ENCODE measurements at regions not wholly inside any gene's neighbourhood (a gene's known extent, or its start where the extent isn't known, plus 50 kb on each side); places are given as distances from the start of the nearest gene placed in this dataset.
A peak's percentile ranks its signal among the peaks of the same experiment; 100 is the strongest.

GRCh38 chr7:18117482-18117881 lies 89.8 kb upstream of the PRPS1L1 start:
- TF ChIP-seq CEBPB (IDR thresholded peaks at IDR 0.05) = no peak
- no peak for TF ChIP-seq TCF12 (IDR thresholded peaks at IDR 0.05; ENCODE audit: low read depth)
- TF ChIP-seq MAX (IDR thresholded peaks at IDR 0.05) = no peak
- TF ChIP-seq CREB1 (IDR thresholded peaks at IDR 0.05; ENCODE audit: low read depth) = no peak
- TF ChIP-seq TEAD4 (IDR thresholded peaks at IDR 0.05) = no peak
- no peak for TF ChIP-seq USF1 (IDR thresholded peaks at IDR 0.05)
- no peak for TF ChIP-seq YY1 (IDR thresholded peaks at IDR 0.05; ENCODE audit: low read depth)

GRCh38 chr7:18119985-18120384 lies 92.3 kb upstream of the PRPS1L1 start:
- TF ChIP-seq TCF12 (IDR thresholded peaks at IDR 0.05; ENCODE audit: low read depth) = no peak
- peak; percentile 56 for TF ChIP-seq RAD21 (IDR thresholded peaks at IDR 0.05; ENCODE audit: low read depth)
- TF ChIP-seq TEAD4 (IDR thresholded peaks at IDR 0.05) = no peak
- TF ChIP-seq REST (IDR thresholded peaks at IDR 0.05; ENCODE audit: low read depth) = no peak

- TF ChIP-seq TEAD4 (IDR thresholded peaks at IDR 0.05) (no peak), FOXM1 (IDR thresholded peaks at IDR 0.05; ENCODE audit: borderline replicate concordance, low read depth) (no peak), RAD21 (IDR thresholded peaks at IDR 0.05; ENCODE audit: low read depth) (no peak), REST (IDR thresholded peaks at IDR 0.05; ENCODE audit: low read depth) (no peak), NFIC (IDR thresholded peaks at IDR 0.05) (no peak), EGR1 (IDR thresholded peaks at IDR 0.05) (no peak), CEBPB (IDR thresholded peaks at IDR 0.05) (no peak), EP300 (IDR thresholded peaks at IDR 0.05; ENCODE audit: borderline replicate concordance) (no peak)
Measured at GRCh38 chr7:18123508-18124239, 96.0 kb upstream of the PRPS1L1 start.

GRCh38 chr7:18125476-18125875 lies 97.8 kb upstream of the PRPS1L1 start:
- TF ChIP-seq REST (IDR thresholded peaks at IDR 0.05; ENCODE audit: low read depth) (no peak), CREB1 (IDR thresholded peaks at IDR 0.05; ENCODE audit: low read depth) (no peak), RAD21 (IDR thresholded peaks at IDR 0.05; ENCODE audit: low read depth) (no peak), TAF1 (IDR thresholded peaks at IDR 0.05; ENCODE audit: low read depth) (no peak), EGR1 (IDR thresholded peaks at IDR 0.05) (no peak), USF1 (IDR thresholded peaks at IDR 0.05) (no peak), FOXM1 (IDR thresholded peaks at IDR 0.05; ENCODE audit: borderline replicate concordance, low read depth) (no peak), ZBTB7A (IDR thresholded peaks at IDR 0.05; ENCODE audit: low read depth) (no peak), TCF12 (IDR thresholded peaks at IDR 0.05; ENCODE audit: low read depth) (no peak)

GRCh38 chr7:18126281-18126680 lies 98.6 kb upstream of the PRPS1L1 start:
- TF ChIP-seq ZBTB7A (IDR thresholded peaks at IDR 0.05; ENCODE audit: low read depth) (no peak), RAD21 (IDR thresholded peaks at IDR 0.05; ENCODE audit: low read depth) (no peak), FOXM1 (IDR thresholded peaks at IDR 0.05; ENCODE audit: borderline replicate concordance, low read depth) (no peak), EGR1 (IDR thresholded peaks at IDR 0.05) (no peak), TCF12 (IDR thresholded peaks at IDR 0.05; ENCODE audit: low read depth) (no peak), REST (IDR thresholded peaks at IDR 0.05; ENCODE audit: low read depth) (no peak), USF1 (IDR thresholded peaks at IDR 0.05) (no peak), EP300 (IDR thresholded peaks at IDR 0.05; ENCODE audit: borderline replicate concordance) (no peak), TEAD4 (IDR thresholded peaks at IDR 0.05) (no peak), MAX (IDR thresholded peaks at IDR 0.05) (no peak), TAF1 (IDR thresholded peaks at IDR 0.05; ENCODE audit: low read depth) (no peak), NFIC (IDR thresholded peaks at IDR 0.05) (no peak), YY1 (IDR thresholded peaks at IDR 0.05; ENCODE audit: low read depth) (no peak), CREB1 (IDR thresholded peaks at IDR 0.05; ENCODE audit: low read depth) (no peak), CEBPB (IDR thresholded peaks at IDR 0.05) (no peak)

Measured in Ishikawa (cell line).